ENCODE measurements at regions not wholly inside any gene's neighbourhood (a gene's known extent, or its start where the extent isn't known, plus 50 kb on each side); places are given as distances from the start of the nearest gene placed in this dataset.

GRCh38 chr13:107832500-107833100 is 382.7 kb downstream of the LIG4 start (continued):
- TF ChIP-seq OSR1 (CRISPR knock-in tag; IDR thresholded peaks at IDR 0.05) = no peak

- TF ChIP-seq PPARA (CRISPR knock-in tag; IDR thresholded peaks at IDR 0.05; ENCODE audit: borderline replicate concordance) (no peak), BACH2 (CRISPR knock-in tag; IDR thresholded peaks at IDR 0.05; ENCODE audit: borderline replicate concordance) (no peak), RARB (CRISPR knock-in tag; IDR thresholded peaks at IDR 0.05) (no peak), GLIS3 (CRISPR knock-in tag; IDR thresholded peaks at IDR 0.05) (no peak), ZC3H10 (CRISPR knock-in tag; IDR thresholded peaks at IDR 0.05) (no peak), TCF4 (CRISPR knock-in tag; IDR thresholded peaks at IDR 0.05; ENCODE audit: borderline replicate concordance) (no peak), TSHZ2 (CRISPR knock-in tag; IDR thresholded peaks at IDR 0.05) (no peak), TOX (CRISPR knock-in tag; IDR thresholded peaks at IDR 0.05; ENCODE audit: borderline replicate concordance) (no peak), SNAI2 (CRISPR knock-in tag; IDR thresholded peaks at IDR 0.05) (no peak), CSDC2 (CRISPR knock-in tag; IDR thresholded peaks at IDR 0.05) (no peak), CSRNP3 (CRISPR knock-in tag; IDR thresholded peaks at IDR 0.05) (no peak), CREB5 (CRISPR knock-in tag; IDR thresholded peaks at IDR 0.05; ENCODE audit: low read depth) (no peak), ZNF70 (CRISPR knock-in tag; IDR thresholded peaks at IDR 0.05) (no peak), POU6F1 (CRISPR knock-in tag; IDR thresholded peaks at IDR 0.05; ENCODE audit: borderline replicate concordance, low read depth) (no peak), ISL1 (CRISPR knock-in tag; IDR thresholded peaks at IDR 0.05) (no peak), PATZ1 (CRISPR knock-in tag; IDR thresholded peaks at IDR 0.05; ENCODE audit: borderline replicate concordance) (no peak), ESRRG (CRISPR knock-in tag; IDR thresholded peaks at IDR 0.05) (no peak), OSR1 (CRISPR knock-in tag; IDR thresholded peaks at IDR 0.05) (no peak), ZNF565 (CRISPR knock-in tag; conservative IDR thresholded peaks at IDR 0.05; ENCODE audit: low read depth) (no peak)
- ATAC-seq = no peak
Measured at GRCh38 chr13:107830804-107831203, 384.5 kb downstream of the LIG4 start.

GRCh38 chr13:107827840-107828549 is 387.3 kb downstream of the LIG4 start:
- peak; percentile 66; the same call in 2 of the 3 replicates for ATAC-seq
- TF ChIP-seq TOX (CRISPR knock-in tag; IDR thresholded peaks at IDR 0.05; ENCODE audit: borderline replicate concordance) = no peak
- no peak for TF ChIP-seq RARB (CRISPR knock-in tag; IDR thresholded peaks at IDR 0.05)
- no peak for TF ChIP-seq SNAI2 (CRISPR knock-in tag; IDR thresholded peaks at IDR 0.05)
- TF ChIP-seq ISL1 (CRISPR knock-in tag; IDR thresholded peaks at IDR 0.05) = peak; percentile 63
- TF ChIP-seq TSHZ2 (CRISPR knock-in tag; IDR thresholded peaks at IDR 0.05) = peak; percentile 50; the same call in 1 of the 2 replicates
- peak; percentile 42; the same call in 1 of the 2 replicates for TF ChIP-seq ZFP3 (CRISPR knock-in tag; IDR thresholded peaks at IDR 0.05)
